ENCODE measurements at regions not wholly inside any gene's neighbourhood (a gene's known extent, or its start where the extent isn't known, plus 50 kb on each side); places are given as distances from the start of the nearest gene placed in this dataset.

DNA sequence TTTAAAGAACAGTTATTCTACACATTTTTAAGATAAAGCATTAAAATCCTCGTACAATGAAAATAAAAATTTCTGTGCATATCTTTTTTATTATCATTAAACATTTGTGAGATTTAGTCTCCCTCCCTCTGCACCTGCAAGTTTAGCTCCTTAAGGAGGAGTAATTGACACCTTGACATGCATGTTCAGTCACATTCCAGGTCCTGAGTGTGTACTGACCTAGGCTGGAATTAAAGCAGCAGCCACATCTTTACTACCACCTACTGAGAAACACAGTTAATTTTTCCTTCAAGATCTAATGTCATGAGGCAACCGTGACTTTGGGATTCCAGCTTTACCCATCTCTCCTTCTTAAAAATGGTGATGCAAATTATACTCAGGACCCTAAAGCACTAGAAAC, 123.1 kb upstream of the FREM2 start:
- H3K4me3 ChIP-seq (replicated peaks in 1 of 3; ENCODE audit: low read depth in 2 of 3, low read length in 3 of 3), result no peak overlapping the region
- H4K20me1 ChIP-seq (ENCODE audit: insufficient read depth, low read length), result no peaks in the 10 kb centered on the region
- no peak for DNase-seq
- Mint-ChIP-seq H3K9me3 (peaks cover 1 to 4% (median 2%) of the 10 kb centered on the region in 7 donors), H3K36me3 (no peaks in the 10 kb centered on the region), H3K4me3 (no peak overlapping the region), H3K27ac (no peak overlapping the region), H3K4me1 (no peaks in the 10 kb centered on the region), H3K27me3 (ENCODE audit: low read depth in 3 of 3) (peaks cover 0 to 2% (median 0%) of the 10 kb centered on the region in 3 donors)
- H3K4me2 ChIP-seq (replicated peaks; ENCODE audit: extremely low read depth, low read length, poor library complexity, severe bottlenecking), result no peak overlapping the region
- TF ChIP-seq, protein P1, sequence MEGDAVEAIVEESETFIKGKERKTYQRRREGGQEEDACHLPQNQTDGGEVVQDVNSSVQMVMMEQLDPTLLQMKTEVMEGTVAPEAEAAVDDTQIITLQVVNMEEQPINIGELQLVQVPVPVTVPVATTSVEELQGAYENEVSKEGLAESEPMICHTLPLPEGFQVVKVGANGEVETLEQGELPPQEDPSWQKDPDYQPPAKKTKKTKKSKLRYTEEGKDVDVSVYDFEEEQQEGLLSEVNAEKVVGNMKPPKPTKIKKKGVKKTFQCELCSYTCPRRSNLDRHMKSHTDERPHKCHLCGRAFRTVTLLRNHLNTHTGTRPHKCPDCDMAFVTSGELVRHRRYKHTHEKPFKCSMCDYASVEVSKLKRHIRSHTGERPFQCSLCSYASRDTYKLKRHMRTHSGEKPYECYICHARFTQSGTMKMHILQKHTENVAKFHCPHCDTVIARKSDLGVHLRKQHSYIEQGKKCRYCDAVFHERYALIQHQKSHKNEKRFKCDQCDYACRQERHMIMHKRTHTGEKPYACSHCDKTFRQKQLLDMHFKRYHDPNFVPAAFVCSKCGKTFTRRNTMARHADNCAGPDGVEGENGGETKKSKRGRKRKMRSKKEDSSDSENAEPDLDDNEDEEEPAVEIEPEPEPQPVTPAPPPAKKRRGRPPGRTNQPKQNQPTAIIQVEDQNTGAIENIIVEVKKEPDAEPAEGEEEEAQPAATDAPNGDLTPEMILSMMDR (IDR thresholded peaks at IDR 0.05), result no peak
- no peak overlapping the region for H3K27ac ChIP-seq (ENCODE audit: low read depth in 1 of 2, low read length in 2 of 2)
- no peaks in the 10 kb centered on the region for H3K27me3 ChIP-seq (ENCODE audit: control insufficient read depth in 2 of 2, insufficient read depth in 2 of 2, low read length in 2 of 2)
- 82% methylated on average over 1 of the region's 2 CpGs for WGBS (ENCODE audit: insufficient coverage)
- H3K36me3 ChIP-seq (replicated peaks in 1 of 2; ENCODE audit: control insufficient read depth in 1 of 2, insufficient read depth in 2 of 2, low read length in 2 of 2), result no peaks in the 10 kb centered on the region
- H3K4me1 ChIP-seq (ENCODE audit: control insufficient read depth in 1 of 2, insufficient read depth in 2 of 2, low read length in 2 of 2), result no peaks in the 10 kb centered on the region
- H3K9ac ChIP-seq (ENCODE audit: insufficient read depth, low read length, poor library complexity, severe bottlenecking), result no peak overlapping the region
- H3K79me2 ChIP-seq (ENCODE audit: insufficient read depth, low read length), result no peaks in the 10 kb centered on the region
- H3K9me3 ChIP-seq (replicated peaks in 1 of 2; ENCODE audit: control insufficient read depth in 1 of 2, insufficient read depth in 1 of 2, low read length in 2 of 2), result peaks cover 0 to 2% of the 10 kb centered on the region in 2 donors
- intact Hi-C loops (cut with micrococcal nuclease), result no loop called here
- no peak overlapping the region for H2AFZ ChIP-seq (ENCODE audit: insufficient read depth, low read depth, low read length, poor library complexity, severe bottlenecking)

DNA sequence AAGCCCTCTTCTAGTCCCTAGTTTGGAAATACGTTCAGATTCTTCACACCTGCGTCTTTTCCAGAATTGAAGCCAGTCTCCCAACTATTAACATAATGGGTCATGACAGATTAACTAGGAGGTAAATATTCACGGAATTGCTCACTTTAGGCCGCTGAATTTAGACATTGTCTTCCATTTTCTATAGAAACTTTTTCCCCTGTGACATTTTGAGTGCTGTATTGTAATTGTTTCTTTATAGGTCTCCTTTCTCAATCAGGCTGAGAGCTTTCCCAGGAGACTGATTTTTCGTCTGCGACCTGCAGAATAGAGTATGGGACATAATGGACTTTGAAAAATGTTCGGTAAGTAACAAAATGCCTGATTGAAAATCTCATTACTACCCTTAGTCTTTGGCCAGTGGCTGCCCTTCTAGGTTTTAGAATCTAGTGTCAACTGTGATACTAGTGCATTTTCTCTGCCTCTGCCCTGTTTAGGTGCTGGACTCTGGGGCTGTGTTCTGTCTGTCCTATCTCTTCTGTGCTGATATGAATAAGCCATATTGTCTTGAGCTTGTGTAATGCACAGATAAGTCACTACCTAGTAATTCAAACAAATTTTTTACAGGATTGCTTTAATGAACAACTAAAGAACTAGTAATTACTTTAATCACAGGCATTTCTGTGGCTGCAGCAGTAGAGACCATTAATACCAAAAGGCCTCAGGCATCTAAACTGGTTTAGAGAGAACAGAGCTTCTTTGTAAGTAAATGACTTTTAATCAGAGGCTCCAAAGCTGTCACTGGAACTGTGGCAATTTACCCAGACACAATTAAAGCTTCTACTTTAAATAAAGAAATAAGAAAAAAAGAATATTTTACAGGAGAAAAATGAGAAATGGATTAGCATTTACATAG, 122.4 kb upstream of the FREM2 start:
- no peak overlapping the region for H2AFZ ChIP-seq (ENCODE audit: insufficient read depth, low read depth, low read length, poor library complexity, severe bottlenecking)
- Mint-ChIP-seq H3K36me3 (no peaks in the 10 kb centered on the region), H3K27me3 (ENCODE audit: low read depth in 3 of 3) (peaks cover 0 to 2% (median 0%) of the 10 kb centered on the region in 3 donors), H3K27ac (no peak overlapping the region), H3K4me3 (no peak overlapping the region), H3K4me1 (no peaks in the 10 kb centered on the region), H3K9me3 (peaks cover 1 to 4% (median 2%) of the 10 kb centered on the region in 7 donors)
- H3K4me3 ChIP-seq (replicated peaks in 1 of 3; ENCODE audit: low read depth in 2 of 3, low read length in 3 of 3), result no peak overlapping the region
- no peaks in the 10 kb centered on the region for H3K79me2 ChIP-seq (ENCODE audit: insufficient read depth, low read length)
- peaks cover 0 to 2% of the 10 kb centered on the region in 2 donors for H3K9me3 ChIP-seq (replicated peaks in 1 of 2; ENCODE audit: control insufficient read depth in 1 of 2, insufficient read depth in 1 of 2, low read length in 2 of 2)
- no peak overlapping the region for H3K27ac ChIP-seq (ENCODE audit: low read depth in 1 of 2, low read length in 2 of 2)
- TF ChIP-seq, protein P1 (IDR thresholded peaks at IDR 0.05), result no peak
- H3K36me3 ChIP-seq (replicated peaks in 1 of 2; ENCODE audit: control insufficient read depth in 1 of 2, insufficient read depth in 2 of 2, low read length in 2 of 2), result no peaks in the 10 kb centered on the region
- no peak for DNase-seq
- intact Hi-C loops (cut with micrococcal nuclease), result no loop called here
- no peak overlapping the region for H3K9ac ChIP-seq (ENCODE audit: insufficient read depth, low read length, poor library complexity, severe bottlenecking)
- H3K4me1 ChIP-seq (ENCODE audit: control insufficient read depth in 1 of 2, insufficient read depth in 2 of 2, low read length in 2 of 2), result no peaks in the 10 kb centered on the region
- no peaks in the 10 kb centered on the region for H4K20me1 ChIP-seq (ENCODE audit: insufficient read depth, low read length)
- WGBS (ENCODE audit: insufficient coverage), result no CpG with 5 or more reads among the region's 7 CpGs
- no peaks in the 10 kb centered on the region for H3K27me3 ChIP-seq (ENCODE audit: control insufficient read depth in 2 of 2, insufficient read depth in 2 of 2, low read length in 2 of 2)
- no peak overlapping the region for H3K4me2 ChIP-seq (replicated peaks; ENCODE audit: extremely low read depth, low read length, poor library complexity, severe bottlenecking)
